Uterus (tissue), 3 donors: ENCODE measurements at regions not wholly inside any gene's neighbourhood (a gene's known extent, or its start where the extent isn't known, plus 50 kb on each side); places are given as distances from the start of the nearest gene placed in this dataset.

ENCODE experiments used
- DNase-seq, 2 donors: peaks; one replicate each; pipeline ENCODE4 v3.0.0-alpha.2; 2019 to 2020
- H3K27ac ChIP-seq, 2 donors: fragments of 200-600 bp; sonication (generic); 1 replicate in 1 of 2; 2 replicates in 1 of 2; pipeline ENCODE4 v1.5.1; 2016 to 2018
- H3K27me3 ChIP-seq, 2 donors: fragments of 200-600 bp; sonication (generic); one replicate each; pipeline ENCODE4 v1.5.1; 2018 to 2019; ENCODE audit warnings: control low read depth in 1 of 2
- H3K36me3 ChIP-seq, 2 donors: fragments of 200-600 bp; sonication (generic); one replicate each; pipeline ENCODE4 v1.5.1; 2019; ENCODE audit warnings: control low read depth in 1 of 2
- H3K4me1 ChIP-seq, 2 donors: fragments of 200-600 bp; sonication (generic); one replicate each; pipeline ENCODE4 v1.5.1; 2018 to 2019; ENCODE audit warnings: control low read depth in 1 of 2
- H3K4me3 ChIP-seq, 2 donors: fragments of 200-600 bp; sonication (generic); 1 replicate in 1 of 2; 2 replicates in 1 of 2; pipeline ENCODE4 v1.5.1; 2018 to 2019; ENCODE audit warnings: mild to moderate bottlenecking in 1 of 2
- H3K9me3 ChIP-seq, 2 donors: fragments of 200-600 bp; sonication (generic); one replicate each; pipeline ENCODE4 v1.5.1; 2019; ENCODE audit warnings: control low read depth in 1 of 2
- POLR2A ChIP-seq, 2 donors: fragments of 450-650 bp; IDR thresholded peaks; one replicate each; pipeline ENCODE4 v1.6.1; 2016; ENCODE audit warnings: antibody characterized with exemption in 2 of 2, mild to moderate bottlenecking in 1 of 2, moderate library complexity in 1 of 2
- intact Hi-C: fragments of 100-400 bp; cut with DNase I; formaldehyde crosslinking; loops from one replicate; pipeline ENCODE4 v1.15.1; 2023; ENCODE audit warnings: low total_unique reads
- TF ChIP-seq, protein P1 (sequence below), 4 experiments: fragments of 200-600 bp in 2 of 4; fragments of 450-650 bp in 2 of 4; sonication (generic) in 2 of 4; IDR thresholded peaks; one replicate each; pipeline ENCODE4 v1.5.1; 2016 to 2019; ENCODE audit warnings: antibody characterized with exemption in 4 of 4, mild to moderate bottlenecking in 2 of 4, moderate library complexity in 1 of 4
- donor health status: DM: yes; HTN: yes; CAD: no.

DNA sequence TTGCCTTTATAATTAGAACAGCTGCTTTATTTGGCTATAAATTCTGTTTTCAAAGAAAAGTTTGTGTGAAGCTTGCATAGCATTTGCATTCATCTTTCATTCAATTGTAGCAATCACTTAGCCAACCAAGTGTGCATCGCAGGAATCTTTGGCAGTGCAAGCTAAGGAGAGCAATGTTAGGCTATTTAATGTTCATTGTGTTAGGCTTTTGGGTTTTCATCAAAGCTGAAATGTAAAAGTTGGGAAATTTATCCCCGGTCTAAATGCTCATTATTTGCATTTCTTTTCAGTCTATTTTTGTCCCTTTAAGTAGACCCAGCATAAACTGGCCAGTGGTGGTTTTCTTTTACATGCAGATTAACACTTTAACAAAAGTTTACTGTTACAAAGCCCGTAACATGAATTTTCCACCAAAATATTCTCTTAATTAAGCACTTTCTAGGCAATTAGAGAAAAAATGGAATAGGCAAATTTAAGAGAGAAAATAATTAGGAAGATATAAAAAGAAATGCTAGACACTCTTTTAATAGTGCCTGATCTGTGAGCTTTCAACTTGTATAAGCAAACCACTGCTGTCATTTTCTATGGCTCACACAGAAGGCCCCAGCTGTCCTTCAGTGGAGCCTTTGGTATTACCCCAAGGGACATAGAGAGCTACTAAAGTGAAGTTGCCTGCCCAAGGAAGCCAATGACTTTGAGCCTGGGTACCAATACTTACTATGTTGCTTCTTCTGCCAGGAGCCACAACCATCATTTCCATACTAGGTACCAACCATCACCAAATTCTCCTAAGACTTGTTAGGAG, 898.9 kb upstream of the SEL1L start:
- Histone ChIP-seq H3K4me1 (no peaks in the 10 kb centered on the region), H3K4me3 (no peak overlapping the region), H3K36me3 (no peaks in the 10 kb centered on the region), H3K27me3 (no peaks in the 10 kb centered on the region), H3K9me3 (no peaks in the 10 kb centered on the region), H3K27ac (no peak overlapping the region)
- intact Hi-C loops = no loop called here
- no peak for DNase-seq
- TF ChIP-seq, protein P1, sequence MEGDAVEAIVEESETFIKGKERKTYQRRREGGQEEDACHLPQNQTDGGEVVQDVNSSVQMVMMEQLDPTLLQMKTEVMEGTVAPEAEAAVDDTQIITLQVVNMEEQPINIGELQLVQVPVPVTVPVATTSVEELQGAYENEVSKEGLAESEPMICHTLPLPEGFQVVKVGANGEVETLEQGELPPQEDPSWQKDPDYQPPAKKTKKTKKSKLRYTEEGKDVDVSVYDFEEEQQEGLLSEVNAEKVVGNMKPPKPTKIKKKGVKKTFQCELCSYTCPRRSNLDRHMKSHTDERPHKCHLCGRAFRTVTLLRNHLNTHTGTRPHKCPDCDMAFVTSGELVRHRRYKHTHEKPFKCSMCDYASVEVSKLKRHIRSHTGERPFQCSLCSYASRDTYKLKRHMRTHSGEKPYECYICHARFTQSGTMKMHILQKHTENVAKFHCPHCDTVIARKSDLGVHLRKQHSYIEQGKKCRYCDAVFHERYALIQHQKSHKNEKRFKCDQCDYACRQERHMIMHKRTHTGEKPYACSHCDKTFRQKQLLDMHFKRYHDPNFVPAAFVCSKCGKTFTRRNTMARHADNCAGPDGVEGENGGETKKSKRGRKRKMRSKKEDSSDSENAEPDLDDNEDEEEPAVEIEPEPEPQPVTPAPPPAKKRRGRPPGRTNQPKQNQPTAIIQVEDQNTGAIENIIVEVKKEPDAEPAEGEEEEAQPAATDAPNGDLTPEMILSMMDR (IDR thresholded peaks at IDR 0.05) = no peak
- no peak for TF ChIP-seq POLR2A (IDR thresholded peaks at IDR 0.05)

DNA sequence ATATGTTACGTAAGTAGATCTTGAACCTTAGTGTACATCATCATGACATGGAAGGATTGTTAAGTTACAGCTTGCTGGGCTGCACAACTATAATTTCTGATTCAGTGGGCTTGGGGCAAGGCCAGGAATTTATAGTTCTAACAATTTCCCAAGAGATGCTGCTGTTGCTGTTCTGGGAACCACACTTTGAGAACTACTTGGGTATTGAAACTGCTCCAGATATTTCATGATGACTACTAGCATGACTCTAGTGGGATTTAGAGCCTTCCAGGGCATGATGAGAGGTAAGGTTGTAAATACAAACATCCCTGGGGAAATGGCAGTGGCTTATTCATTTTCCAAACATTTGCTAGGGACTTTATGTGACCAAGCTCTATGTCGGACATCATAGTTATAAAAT, 904.8 kb upstream of the SEL1L start:
- Histone ChIP-seq H3K9me3 (no peaks in the 10 kb centered on the region), H3K4me1 (no peaks in the 10 kb centered on the region), H3K27me3 (no peaks in the 10 kb centered on the region), H3K4me3 (no peak overlapping the region), H3K27ac (no peak overlapping the region), H3K36me3 (no peaks in the 10 kb centered on the region)
- no peak for TF ChIP-seq POLR2A (IDR thresholded peaks at IDR 0.05)
- TF ChIP-seq, protein P1 (IDR thresholded peaks at IDR 0.05) = no peak
- intact Hi-C loops = no loop called here
- DNase-seq = no peak

DNA sequence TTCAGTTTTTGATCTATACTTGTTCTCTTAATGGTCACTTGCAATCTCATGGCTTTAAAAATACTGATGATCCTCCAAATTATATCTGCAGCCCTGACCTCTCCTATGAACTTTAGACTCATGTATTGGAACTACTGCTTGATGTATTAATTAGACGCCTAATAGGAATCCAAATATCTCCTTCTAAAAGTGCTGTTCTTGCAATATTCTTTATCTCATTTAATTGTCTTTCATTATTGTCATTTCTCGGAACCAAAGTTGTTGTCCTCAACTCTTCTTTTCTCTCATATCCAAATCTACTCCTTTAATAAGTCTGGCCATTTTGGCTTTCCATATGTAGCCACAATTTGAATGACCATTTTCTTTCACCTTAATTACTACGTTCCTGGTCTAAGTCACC, 907.6 kb upstream of the SEL1L start:
- Histone ChIP-seq H3K36me3 (no peaks in the 10 kb centered on the region), H3K27ac (no peak overlapping the region), H3K9me3 (no peaks in the 10 kb centered on the region), H3K4me1 (no peaks in the 10 kb centered on the region), H3K4me3 (no peak overlapping the region), H3K27me3 (no peaks in the 10 kb centered on the region)
- intact Hi-C loops = no loop called here
- DNase-seq = no peak
- no peak for TF ChIP-seq POLR2A (IDR thresholded peaks at IDR 0.05)
- TF ChIP-seq, protein P1 (IDR thresholded peaks at IDR 0.05) = no peak

DNA sequence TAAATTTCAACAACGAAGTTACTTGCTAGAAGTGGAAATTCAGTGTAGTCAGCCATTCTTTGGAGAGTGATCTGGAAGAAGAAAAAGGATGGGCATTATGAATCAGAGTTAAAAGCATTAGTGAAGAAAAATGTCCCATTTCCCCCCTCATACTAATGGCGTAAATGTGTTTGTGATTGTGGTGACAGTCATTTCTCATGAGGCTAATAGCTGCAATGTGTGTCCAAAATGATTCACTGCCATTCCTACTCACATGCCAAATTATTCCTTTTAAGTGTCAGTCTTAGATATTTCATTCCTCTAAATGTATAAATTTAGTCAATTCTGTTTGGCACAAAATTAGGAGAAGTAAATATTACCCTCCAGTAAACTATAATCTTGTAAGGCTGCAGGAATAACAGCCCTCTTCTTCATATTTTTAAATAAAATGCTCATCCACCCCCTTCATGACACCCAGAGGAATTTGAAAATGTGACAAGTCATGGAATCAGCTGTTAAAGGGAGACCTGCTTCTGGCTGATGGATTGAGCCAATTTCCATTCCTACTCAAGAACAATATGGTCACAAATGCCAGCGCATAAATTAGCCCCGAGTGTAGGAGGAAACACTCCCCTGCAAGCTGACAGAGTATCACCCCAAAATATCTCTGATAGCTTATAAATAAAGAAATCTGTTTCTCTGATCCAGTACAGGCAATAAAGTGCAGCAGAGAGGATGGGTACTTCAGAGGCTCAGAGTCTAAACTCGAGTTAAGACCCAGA, 912.3 kb upstream of the SEL1L start:
- TF ChIP-seq, protein P1 (IDR thresholded peaks at IDR 0.05) = no peak
- TF ChIP-seq POLR2A (IDR thresholded peaks at IDR 0.05) = no peak
- no peaks in the 10 kb centered on the region for H3K36me3 ChIP-seq
- no peak overlapping the region for H3K27ac ChIP-seq
- no peak for DNase-seq
- H3K4me1 ChIP-seq = no peaks in the 10 kb centered on the region
- intact Hi-C loops = no loop called here
- H3K4me3 ChIP-seq = no peak overlapping the region
- H3K9me3 ChIP-seq = no peaks in the 10 kb centered on the region
- H3K27me3 ChIP-seq = no peaks in the 10 kb centered on the region

DNA sequence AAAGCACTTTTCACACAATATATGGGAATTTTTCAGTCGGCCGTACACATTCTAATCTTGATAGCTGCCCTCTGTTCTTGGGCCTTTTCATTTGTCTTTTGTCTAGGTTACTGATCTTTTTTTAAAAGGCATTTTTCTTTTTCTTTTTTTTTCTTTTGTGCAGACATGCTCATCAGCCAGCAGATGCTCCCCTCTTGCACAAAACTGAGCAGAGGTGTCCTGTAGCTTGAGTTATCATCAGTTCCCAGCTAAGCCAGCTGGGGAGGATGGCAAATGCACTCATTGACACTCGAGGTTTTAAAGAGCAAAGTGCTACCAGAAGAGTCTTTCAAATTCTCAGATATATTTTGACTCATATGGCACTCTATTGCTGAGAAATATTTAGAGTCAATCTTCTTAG, 913.9 kb upstream of the SEL1L start:
- no peak for DNase-seq
- no peak overlapping the region for H3K4me3 ChIP-seq
- H3K9me3 ChIP-seq = no peaks in the 10 kb centered on the region
- TF ChIP-seq POLR2A (IDR thresholded peaks at IDR 0.05) = no peak
- TF ChIP-seq, protein P1 (IDR thresholded peaks at IDR 0.05) = no peak
- no peaks in the 10 kb centered on the region for H3K27me3 ChIP-seq
- H3K4me1 ChIP-seq = no peaks in the 10 kb centered on the region
- no peak overlapping the region for H3K27ac ChIP-seq
- H3K36me3 ChIP-seq = no peaks in the 10 kb centered on the region
- intact Hi-C loops = no loop called here
